NOMO-1 treated with DMSO at 0.1 percent for 48 hours (cell line): ENCODE measurements at regions not wholly inside any gene's neighbourhood (a gene's known extent, or its start where the extent isn't known, plus 50 kb on each side); places are given as distances from the start of the nearest gene placed in this dataset.
"Not testable (repeated sequence)": the region's sequence is repeated elsewhere in the genome, so short reads cannot be mapped to it uniquely, and the experiment has no call there.

ENCODE experiments used
- DNase-seq: peaks from one replicate; lab custom pipeline; 2025; ENCODE audit not compliant: unreplicated experiment; lab: John Stamatoyannopoulos, UW

DNA sequence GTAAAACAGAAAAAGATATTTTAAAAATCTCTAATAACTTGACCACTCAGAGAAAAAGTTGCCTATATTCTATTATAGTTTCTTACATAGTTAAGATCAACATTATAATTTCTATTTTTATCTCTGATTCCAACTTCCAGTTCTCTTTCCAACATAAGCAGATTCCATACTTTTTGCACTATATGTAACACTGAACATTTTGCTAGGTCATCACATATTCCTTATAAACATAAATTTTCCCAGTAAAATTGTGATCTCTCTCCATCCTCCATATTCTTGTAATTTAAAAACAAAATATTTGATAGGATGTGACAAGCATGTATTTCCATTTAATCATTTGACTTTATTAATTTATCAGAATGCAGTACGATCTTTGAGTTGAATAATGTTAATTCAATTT, 170.4 kb upstream of the THSD7A start:
- no peak for DNase-seq

DNA sequence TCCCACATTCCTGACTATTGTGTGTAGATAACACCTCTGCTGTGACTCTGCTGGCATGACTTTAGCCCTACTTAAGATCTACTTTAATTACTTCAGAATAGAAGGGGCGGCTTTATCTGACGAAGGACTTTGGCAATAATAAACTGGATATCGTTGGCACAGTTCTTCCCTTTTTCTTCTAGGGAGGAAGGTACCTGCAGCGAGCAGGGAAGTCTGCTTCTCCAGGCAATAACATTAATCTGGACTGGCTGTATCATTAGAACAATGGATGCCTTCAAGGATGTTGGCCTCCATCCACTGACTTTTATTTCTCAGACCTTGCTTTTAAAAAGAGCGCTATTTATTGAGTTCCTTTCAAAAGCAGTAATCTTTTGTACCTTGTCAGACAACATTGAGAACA, 172.6 kb upstream of the THSD7A start:
- no peak for DNase-seq

DNA sequence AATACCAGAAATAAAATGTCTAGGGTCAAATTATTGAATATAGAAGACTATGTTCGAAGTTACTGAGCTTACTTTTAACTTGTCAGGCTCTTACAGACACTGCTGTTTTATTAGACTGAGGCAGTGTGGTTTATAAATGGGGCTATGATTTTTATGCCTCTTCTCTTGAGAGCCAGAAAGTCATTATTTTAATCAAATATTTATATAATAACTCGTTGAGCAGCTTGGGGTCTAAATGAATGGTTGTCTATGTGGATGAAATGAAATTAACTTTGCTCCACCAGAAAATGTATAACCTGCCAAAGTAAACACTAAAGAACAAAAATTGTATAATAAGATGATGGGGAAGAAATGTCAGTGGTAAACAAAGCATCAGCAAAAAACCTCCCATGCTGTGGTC, 175.6 kb upstream of the THSD7A start:
- no peak for DNase-seq

DNA sequence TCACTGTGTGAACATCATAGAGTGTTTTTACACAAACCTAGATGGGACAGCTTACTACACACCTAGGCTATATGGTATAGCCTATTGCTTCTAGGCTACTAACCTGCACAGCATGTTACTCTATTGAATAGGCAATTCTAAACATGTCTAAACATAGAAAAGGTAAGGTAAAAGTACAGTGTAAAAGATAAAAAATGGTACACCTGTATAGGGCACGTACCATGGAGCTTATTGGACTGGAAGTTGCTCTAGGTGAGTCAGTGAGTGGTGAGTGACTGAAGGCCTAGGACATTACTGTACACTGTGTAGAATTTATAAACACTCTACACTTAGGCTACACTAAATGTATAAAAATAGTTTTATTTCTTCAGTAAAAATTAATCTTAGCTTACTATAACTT, 182.0 kb upstream of the THSD7A start:
- DNase-seq: no peak

- DNase-seq: no peak
These were observed 184.4 kb upstream of the THSD7A start for GRCh38 chr7:12016439-12016838.

GRCh38 chr7:12017046-12017445, 185.0 kb upstream of the THSD7A start:
- DNase-seq: no peak

GRCh38 chr7:12022011-12022410, 189.1 kb upstream of the TMEM106B start:
- DNase-seq: not testable (repeated sequence)

GRCh38 chr7:12025246-12025645, 185.8 kb upstream of the TMEM106B start:
- DNase-seq: no peak

DNA sequence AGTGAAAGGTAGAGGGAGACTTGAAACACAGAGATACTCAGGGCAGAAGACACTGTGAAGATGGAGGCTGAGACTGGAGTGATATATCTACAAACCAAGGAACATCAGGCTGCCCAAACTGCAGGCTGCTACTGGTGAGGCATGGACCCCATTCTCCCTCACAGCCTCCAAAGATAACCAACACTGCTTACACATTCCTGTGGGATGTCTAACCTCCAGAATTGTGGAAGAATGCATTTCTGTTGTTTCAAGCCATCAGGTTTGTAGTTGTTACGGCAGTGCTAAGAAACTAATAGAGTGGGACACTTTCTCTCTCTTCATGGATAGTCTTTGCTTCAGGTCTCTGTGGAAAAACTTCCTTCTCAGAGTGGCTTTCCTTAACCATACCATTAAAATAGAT, 182.6 kb upstream of the TMEM106B start:
- no peak for DNase-seq

- DNase-seq: no peak
These were observed 181.0 kb upstream of the TMEM106B start for GRCh38 chr7:12030116-12030515.

- no peak for DNase-seq
These were observed 179.9 kb upstream of the TMEM106B start for GRCh38 chr7:12031186-12031585.

DNA sequence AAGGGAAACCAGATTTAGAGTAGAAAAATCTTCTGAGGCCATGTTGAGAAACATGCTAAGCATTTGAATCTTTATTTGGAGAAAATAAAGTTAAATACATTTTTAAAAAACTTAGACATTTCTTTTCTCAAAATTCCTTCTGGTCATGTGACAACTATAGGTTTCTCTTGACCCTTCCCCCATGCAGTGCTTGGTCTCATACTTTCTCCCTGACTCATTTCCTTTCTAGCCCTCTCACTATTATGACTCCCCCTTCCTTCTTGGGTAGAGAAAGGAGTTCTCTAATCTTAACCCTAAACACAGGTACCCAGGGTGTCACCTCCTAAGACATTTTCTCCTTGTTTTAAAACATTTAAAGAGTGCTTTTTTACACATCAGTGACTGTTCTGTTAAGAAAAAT, 179.5 kb upstream of the TMEM106B start:
- no peak for DNase-seq

GRCh38 chr7:12032146-12032545, 178.9 kb upstream of the TMEM106B start:
- no peak for DNase-seq

DNA sequence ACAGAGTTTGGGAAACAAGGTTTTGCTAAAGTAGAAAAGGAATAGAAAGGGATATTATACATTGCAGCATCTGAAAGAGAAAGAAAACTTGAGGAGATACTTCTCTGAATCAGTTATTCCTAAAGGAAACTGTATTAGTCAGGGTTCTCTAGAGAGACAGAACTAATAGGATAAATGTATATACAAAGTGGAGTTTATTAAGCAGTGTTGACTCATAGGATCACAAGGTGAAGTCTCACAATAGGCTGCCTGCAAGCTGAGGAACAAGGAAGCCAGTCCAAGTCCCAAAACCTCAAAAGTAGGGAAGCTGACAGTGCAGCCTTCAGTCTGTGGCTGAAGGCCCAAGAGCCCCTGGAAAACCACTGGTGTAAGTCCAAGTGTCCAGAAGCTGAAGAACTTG, 167.6 kb upstream of the TMEM106B start:
- DNase-seq: not testable (repeated sequence)

DNA sequence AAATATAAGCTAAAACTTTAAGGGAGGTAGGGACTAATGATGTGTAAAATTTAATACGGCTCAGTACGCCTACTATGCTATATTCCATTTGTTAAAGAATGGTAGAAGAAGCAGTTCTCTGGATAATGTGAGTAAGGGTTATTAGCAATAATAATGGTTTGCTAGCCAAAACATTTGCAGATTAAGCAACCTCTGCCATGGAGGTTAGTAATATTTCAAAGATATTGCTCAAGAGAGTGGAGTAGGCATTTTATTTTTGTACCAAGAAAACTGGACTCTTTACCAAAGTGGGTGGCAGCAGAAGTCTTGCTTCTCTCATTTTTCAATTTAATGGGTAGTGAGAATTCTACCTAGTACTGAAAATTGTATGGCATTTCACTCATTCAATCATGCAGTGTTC, 158.9 kb upstream of the TMEM106B start:
- no peak for DNase-seq

DNA sequence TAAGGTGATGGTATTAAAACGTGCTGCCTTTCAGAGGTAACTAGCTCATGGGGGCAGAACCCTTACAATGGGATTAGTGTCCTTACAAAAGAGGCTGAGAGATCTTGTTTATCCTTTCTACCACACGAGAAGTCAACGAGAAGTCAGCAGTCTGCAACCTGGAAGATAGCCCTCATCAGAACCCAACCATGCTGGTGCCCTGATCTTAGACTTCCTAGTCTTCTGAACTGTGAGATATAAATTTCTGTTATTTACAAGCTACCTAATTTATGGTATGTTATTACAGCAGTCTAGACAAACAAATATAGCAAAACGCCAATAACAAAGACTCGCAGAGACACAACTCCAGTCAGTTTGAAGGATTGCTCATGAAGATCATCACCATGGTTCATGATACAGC, 157.5 kb upstream of the TMEM106B start:
- DNase-seq: no peak

GRCh38 chr7:12054830-12055229, 156.3 kb upstream of the TMEM106B start:
- DNase-seq: no peak

DNA sequence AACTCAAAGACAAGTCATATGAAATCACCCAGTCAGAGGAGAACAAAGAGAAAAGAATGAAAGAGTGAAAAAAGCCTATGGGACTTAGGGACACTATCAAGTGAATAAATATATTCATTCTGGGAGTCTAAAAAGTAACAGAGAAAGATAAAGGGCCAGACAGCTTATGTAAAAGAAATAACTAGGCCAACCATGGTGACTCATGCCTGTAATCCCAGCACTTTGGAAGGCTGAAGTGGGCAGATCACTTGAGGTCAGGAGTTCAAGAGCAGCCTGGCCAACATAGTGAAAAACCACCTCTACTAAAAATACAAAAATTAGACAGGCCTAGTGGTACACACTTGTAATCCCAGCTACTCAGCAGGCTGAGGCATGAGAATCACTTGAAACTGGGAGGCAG, 154.7 kb upstream of the TMEM106B start:
- no peak for DNase-seq

DNA sequence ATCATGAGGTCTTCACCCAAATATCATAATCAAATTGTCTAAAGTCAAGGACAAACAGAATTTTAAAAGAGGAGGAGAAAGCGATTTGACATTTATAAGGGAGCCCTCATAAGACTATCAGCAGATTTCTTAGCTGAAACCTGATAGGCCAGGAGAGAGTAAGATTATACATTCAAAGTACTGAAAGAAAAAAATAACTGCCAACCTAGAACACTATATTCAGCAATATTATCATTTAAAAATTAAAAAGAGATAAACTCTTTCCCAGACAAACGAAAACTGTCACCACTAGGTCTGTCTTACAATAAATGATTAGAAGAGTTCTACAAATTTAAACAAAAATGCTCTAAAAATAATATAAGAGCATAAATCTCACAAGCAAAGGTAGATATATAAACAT, 154.1 kb upstream of the TMEM106B start:
- no peak for DNase-seq

DNA sequence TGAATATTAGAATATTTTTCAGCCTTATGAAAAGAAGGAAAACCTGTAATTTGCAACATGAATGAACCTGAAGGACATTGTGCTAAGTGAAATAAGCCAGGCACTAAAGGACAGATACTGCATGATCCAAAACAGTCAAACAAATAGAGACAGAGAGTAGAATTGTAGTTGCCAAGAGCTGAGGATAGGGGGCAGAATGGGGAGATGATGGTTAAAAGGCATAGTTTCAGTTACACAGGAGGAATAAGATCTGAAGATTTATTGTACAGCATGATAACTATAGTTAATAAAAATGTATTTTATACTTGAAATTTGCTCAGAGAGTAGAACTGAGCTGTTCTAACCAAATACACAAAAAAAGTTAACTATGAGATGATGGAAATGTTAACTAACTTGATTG, 149.0 kb upstream of the TMEM106B start:
- no peak for DNase-seq

GRCh38 chr7:12064586-12065127, 146.4 kb upstream of the TMEM106B start:
- DNase-seq: no peak

- DNase-seq: no peak
These were observed 145.1 kb upstream of the TMEM106B start for GRCh38 chr7:12066004-12066403.

DNA sequence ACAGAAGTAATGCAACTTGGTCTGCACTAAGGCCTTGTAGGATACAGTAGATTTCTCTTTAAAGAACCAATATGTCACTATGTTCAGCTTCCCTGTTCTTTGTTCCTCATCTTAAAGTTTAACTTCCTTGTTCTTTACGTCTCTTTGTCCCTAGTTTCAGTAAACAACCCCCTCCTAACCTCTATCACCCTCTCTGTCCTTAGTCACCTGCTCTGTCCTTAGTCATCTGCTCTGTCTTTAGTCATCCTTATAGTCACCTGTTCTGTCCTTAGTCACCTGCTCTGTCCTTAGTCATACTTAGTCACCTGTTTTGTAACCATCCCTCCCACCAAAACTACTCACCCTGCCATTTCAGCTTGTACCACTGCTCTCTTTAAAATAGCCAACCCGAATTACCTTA, 144.6 kb upstream of the TMEM106B start:
- peak; percentile 30 for DNase-seq
